H1 (cell line): ENCODE measurements at regions not wholly inside any gene's neighbourhood (a gene's known extent, or its start where the extent isn't known, plus 50 kb on each side); places are given as distances from the start of the nearest gene placed in this dataset.

Experiments used
- CTCF ChIA-PET: fragments of 300-600 bp; sonication (Branson Sonifier 250); formaldehyde crosslinking; loops from one replicate; lab custom pipeline; 2021; ENCODE audit not compliant: partially characterized antibody; lab: Charles Lee
- POLR2A ChIA-PET: fragments of 300-600 bp; sonication (Branson Sonifier 250); formaldehyde crosslinking; loops from one replicate; lab custom pipeline; 2021; ENCODE audit warnings: inconsistent platforms; ENCODE audit not compliant: partially characterized antibody; lab: Charles Lee
- DNase-seq, 2 experiments: peaks; one replicate each; pipeline versions ENCODE4 v3.0.0 to v3.0.0-alpha.2; 2010 to 2022; ENCODE audit warnings: low spot score in 2 of 2, low read depth in 1 of 2, mixed read lengths in 1 of 2
- FAIRE-seq: peaks from 2 replicates; lab custom pipeline; 2011; peaks lifted over from hg19 to GRCh38; lab: Jason Lieb, UNC
- H2AFZ ChIP-seq: 2 replicates; pipeline ENCODE4 v1.8.1; 2012; ENCODE audit warnings: low read length, inconsistent platforms
- H2AK5ac ChIP-seq: 2 replicates; pipeline ENCODE4 v1.6.1; 2013; ENCODE audit warnings: low read depth, low read length
- H2BK120ac ChIP-seq: replicated peaks from 2 replicates; pipeline ENCODE3; 2013; ENCODE audit warnings: low read depth, low read length, inconsistent platforms
- H2BK12ac ChIP-seq: 2 replicates; pipeline ENCODE4 v1.6.1; 2013; ENCODE audit warnings: low read depth, low read length
- H2BK15ac ChIP-seq: 2 replicates; pipeline ENCODE4 v1.6.1; 2013; ENCODE audit warnings: low read length
- H2BK20ac ChIP-seq: 2 replicates; pipeline ENCODE4 v1.6.1; 2013; ENCODE audit warnings: low read length
- H2BK5ac ChIP-seq: 2 replicates; pipeline ENCODE4 v1.6.1; 2013; ENCODE audit warnings: low read depth, low read length
- H3K14ac ChIP-seq: 2 replicates; pipeline ENCODE4 v1.6.1; 2013; ENCODE audit warnings: inconsistent platforms; ENCODE audit not compliant: insufficient read length
- H3K18ac ChIP-seq: 2 replicates; pipeline ENCODE4 v1.6.1; 2013; ENCODE audit warnings: low read length; ENCODE audit errors: extremely low read depth
- H3K23ac ChIP-seq: 2 replicates; pipeline ENCODE4 v1.6.1; 2013; ENCODE audit warnings: inconsistent platforms; ENCODE audit not compliant: insufficient read length
- H3K23me2 ChIP-seq: 2 replicates; pipeline ENCODE4 v1.6.1; 2013; ENCODE audit warnings: low read depth, low read length
- H3K27ac ChIP-seq: 2 replicates; pipeline ENCODE4 v1.6.1; 2011; ENCODE audit warnings: low read depth, low read length, inconsistent platforms
- H3K27me3 ChIP-seq, 4 experiments: replicated peaks in 1 of 4; 1 replicate in 1 of 4; 2 replicates in 3 of 4; pipeline versions ENCODE4 v1.6.1 to v1.8.1; 2011 to 2013; ENCODE audit warnings: low read length in 3 of 4, mild to moderate bottlenecking in 3 of 4, inconsistent platforms in 2 of 4, mixed read lengths in 2 of 4, moderate library complexity in 1 of 4; ENCODE audit not compliant: control insufficient read depth in 3 of 4, insufficient read depth in 3 of 4; ENCODE audit errors: extremely low read depth in 1 of 4
- H3K36me3 ChIP-seq, 4 experiments: 2 replicates each; pipeline versions ENCODE4 v1.6.1 to v1.8.1; 2011 to 2013; ENCODE audit warnings: mild to moderate bottlenecking in 4 of 4, low read length in 3 of 4, moderate library complexity in 2 of 4, control low read depth in 1 of 4, inconsistent platforms in 1 of 4; ENCODE audit not compliant: insufficient read depth in 4 of 4, control insufficient read depth in 2 of 4
- H3K4ac ChIP-seq: replicated peaks from 2 replicates; pipeline ENCODE3; 2013; ENCODE audit warnings: low read length, low read depth, mixed read lengths, inconsistent platforms; ENCODE audit not compliant: insufficient read length
- H3K4me1 ChIP-seq, 4 experiments: replicated peaks in 1 of 4; 1 replicate in 1 of 4; 2 replicates in 3 of 4; pipeline versions ENCODE4 v1.6.1 to v1.8.1; 2011 to 2013; ENCODE audit warnings: low read length in 3 of 4, inconsistent platforms in 2 of 4, mixed read lengths in 1 of 4; ENCODE audit not compliant: insufficient read depth in 4 of 4, control insufficient read depth in 3 of 4
- H3K4me2 ChIP-seq, 2 experiments: 2 replicates each; pipeline versions ENCODE4 v1.6.1 to v1.8.1; 2011 to 2013; ENCODE audit warnings: low read depth in 2 of 2, low read length in 2 of 2, control low read depth in 1 of 2, inconsistent platforms in 1 of 2, mild to moderate bottlenecking in 1 of 2; ENCODE audit not compliant: insufficient read depth in 1 of 2
- H3K4me3 ChIP-seq, 4 experiments: fragments of 200-600, 300-600 bp in 1 of 4; sonication (generic), shearing (Covaris generic), sonication (Bioruptor Twin) in 1 of 4; 2 replicates each; pipeline versions ENCODE4 v1.5.1 to v1.8.1; 2011 to 2016; ENCODE audit warnings: low read length in 4 of 4, low read depth in 3 of 4, control low read depth in 2 of 4, inconsistent platforms in 2 of 4, mild to moderate bottlenecking in 2 of 4, mixed read lengths in 1 of 4, moderate library complexity in 1 of 4; ENCODE audit not compliant: insufficient read depth in 2 of 4; ENCODE audit errors: extremely low read depth in 1 of 4
- H3K56ac ChIP-seq: replicated peaks from 2 replicates; pipeline ENCODE3; 2013; ENCODE audit warnings: low read depth, mild to moderate bottlenecking, mixed read lengths, low read length, inconsistent platforms; ENCODE audit not compliant: insufficient read length
- H3K79me1 ChIP-seq: 2 replicates; pipeline ENCODE4 v1.6.1; 2013; ENCODE audit warnings: low read depth, low read length, control low read depth
- H3K79me2 ChIP-seq, 2 experiments: 2 replicates each; pipeline versions ENCODE4 v1.6.1 to v1.8.1; 2012 to 2013; ENCODE audit warnings: low read length in 2 of 2, mild to moderate bottlenecking in 2 of 2, inconsistent platforms in 1 of 2; ENCODE audit not compliant: insufficient read depth in 2 of 2, control insufficient read depth in 1 of 2
- H3K9ac ChIP-seq, 4 experiments: replicated peaks in 1 of 4; 1 replicate in 1 of 4; 2 replicates in 3 of 4; pipeline versions ENCODE4 v1.6.1 to v1.8.1; 2011 to 2013; ENCODE audit warnings: low read depth in 3 of 4, low read length in 3 of 4, control low read depth in 2 of 4, mild to moderate bottlenecking in 2 of 4, moderate library complexity in 2 of 4, inconsistent platforms in 1 of 4; ENCODE audit errors: extremely low read depth in 1 of 4
- H3K9me3 ChIP-seq, 2 experiments: 2 replicates each; pipeline versions ENCODE4 v1.6.1 to v1.8.1; 2012 to 2013; ENCODE audit warnings: mild to moderate bottlenecking in 2 of 2, moderate library complexity in 2 of 2, control low read depth in 1 of 2, inconsistent platforms in 1 of 2, low read depth in 1 of 2, low read length in 1 of 2, mixed read lengths in 1 of 2; ENCODE audit not compliant: insufficient read depth in 2 of 2
- H4K20me1 ChIP-seq, 2 experiments: replicated peaks in 1 of 2; 2 replicates each; pipeline versions ENCODE3 to v1.8.1; 2011 to 2013; ENCODE audit warnings: inconsistent platforms in 2 of 2, low read length in 2 of 2, mild to moderate bottlenecking in 1 of 2; ENCODE audit not compliant: insufficient read depth in 2 of 2, control insufficient read depth in 1 of 2
- H4K5ac ChIP-seq: 2 replicates; pipeline ENCODE4 v1.6.1; 2013; ENCODE audit warnings: low read length, low read depth, mixed read lengths, inconsistent platforms; ENCODE audit not compliant: insufficient read length
- H4K8ac ChIP-seq: 2 replicates; pipeline ENCODE4 v1.8.0; 2013; ENCODE audit warnings: mild to moderate bottlenecking, moderate library complexity, low read length, inconsistent platforms; ENCODE audit not compliant: insufficient read depth; ENCODE audit errors: extremely low read depth
- H4K91ac ChIP-seq: replicated peaks from 2 replicates; pipeline ENCODE3; 2013; ENCODE audit warnings: low read length, mixed read lengths, inconsistent platforms; ENCODE audit not compliant: insufficient read length
- BRCA1 ChIP-seq: IDR thresholded peaks from 2 replicates; pipeline ENCODE4 v1.6.1; 2012; ENCODE audit warnings: low read depth, low read length, improper control_type of control experiment
- CBX5 ChIP-seq: fragments of 300-800, 300-1000 bp; sonication (generic); IDR thresholded peaks from 2 replicates; pipeline ENCODE4 v1.7.1; 2016; ENCODE audit warnings: antibody characterized with exemption, low read length, low read depth
- CEBPB ChIP-seq: IDR thresholded peaks from 2 replicates; pipeline ENCODE4 v1.6.1; 2012; ENCODE audit warnings: low read depth, low read length
- EGR1 ChIP-seq: IDR thresholded peaks from 2 replicates; pipeline ENCODE4 v1.6.1; 2011; ENCODE audit warnings: low read depth, low read length, borderline replicate concordance
- FOSL1 ChIP-seq: IDR thresholded peaks from 2 replicates; pipeline ENCODE4 v1.6.1; 2011; ENCODE audit warnings: mild to moderate bottlenecking, low read depth, low read length, moderate library complexity; ENCODE audit not compliant: insufficient read depth
- GABPA ChIP-seq: IDR thresholded peaks from 2 replicates; pipeline ENCODE4 v1.6.1; 2011; ENCODE audit warnings: mild to moderate bottlenecking, low read length, moderate library complexity, borderline replicate concordance; ENCODE audit not compliant: insufficient read depth
- PHF8 ChIP-seq: fragments of 200-600 bp; sonication (generic); conservative IDR thresholded peaks from 2 replicates; pipeline ENCODE4 v1.7.1; 2012; ENCODE audit warnings: low read depth, mild to moderate bottlenecking, inconsistent platforms, low read length, moderate library complexity
- TBP ChIP-seq: IDR thresholded peaks from 2 replicates; pipeline ENCODE4 v1.6.1; 2011; ENCODE audit warnings: low read depth, low read length, improper control_type of control experiment
- USF2 ChIP-seq: IDR thresholded peaks from 2 replicates; pipeline ENCODE4 v1.6.1; 2011; ENCODE audit warnings: low read length, improper control_type of control experiment
- WGBS, 2 experiments: shearing (Covaris generic) in 1 of 2; methylation state at CpG; one replicate each; pipeline versions ENCODE4 v1.1.6 to v1.1.7; 2013 to 2015; ENCODE audit warnings: low lambda C conversion rate in 2 of 2, mixed read lengths in 2 of 2, inconsistent platforms in 1 of 2, low coverage in 1 of 2, missing lambda C conversion rate in 1 of 2; ENCODE audit not compliant: insufficient replicate concordance in 2 of 2, insufficient coverage in 1 of 2, insufficient read length in 1 of 2; ENCODE audit errors: extremely low coverage in 1 of 2, missing lambda C conversion rate in 1 of 2; 5-methylcytosine and 5-hydroxymethylcytosine counted together

GRCh38 chr22:47810505-47811500, 1048.4 kb downstream of the TBC1D22A start:
- Histone ChIP-seq H2BK12ac (no peak overlapping the region), H3K56ac (no peak overlapping the region), H3K27me3 (peaks cover 0 to 2% (median 0%) of the 10 kb centered on the region in 4 experiments; a peak in 1 of 7 replicates), H3K36me3 (peaks cover 0 to 3% (median 0%) of the 10 kb centered on the region in 4 experiments; a peak in 1 of 8 replicates), H2BK20ac (no peak overlapping the region), H3K4me3 (no peak overlapping the region), H3K9ac (no peak overlapping the region), H3K27ac (no peak overlapping the region), H2BK120ac (no peak overlapping the region), H3K14ac (no peak overlapping the region), H3K79me2 (no peaks in the 10 kb centered on the region), H4K5ac (no peak overlapping the region), H4K91ac (no peak overlapping the region), H3K9me3 (peaks cover 5 to 6% of the 10 kb centered on the region in 2 experiments), H3K18ac (no peak overlapping the region), H3K23me2 (peaks cover 11% of the 10 kb centered on the region), H2AK5ac (no peak overlapping the region), H4K8ac (peak overlapping the region; percentile 86; the same call in 1 of the 2 replicates), H3K23ac (no peak overlapping the region), H3K4ac (no peak overlapping the region), H4K20me1 (peaks cover 0 to 1% of the 10 kb centered on the region in 2 experiments), H3K4me1 (peaks cover 0 to 9% (median 2%) of the 10 kb centered on the region in 4 experiments; a peak in 3 of 7 replicates), H2BK15ac (no peak overlapping the region), H3K79me1 (no peaks in the 10 kb centered on the region), H3K4me2 (no peak overlapping the region), H2AFZ (no peak overlapping the region), H2BK5ac (no peak overlapping the region)
- ChIA-PET CTCF (interaction anchor here (0.8 kb wide), 1 partner anchor 23 kb away, joined by 3 read pairs; no protein-coding TSS in a partner anchor), POLR2A (no interaction called here)
- FAIRE-seq = no peak
- TF ChIP-seq PHF8 = no peak
- no peak for TF ChIP-seq CBX5
- TF ChIP-seq GABPA = no peak
- no peak for TF ChIP-seq TBP
- no peak for TF ChIP-seq FOSL1
- no peak for TF ChIP-seq EGR1
- TF ChIP-seq CEBPB = no peak
- no peak for TF ChIP-seq BRCA1
- TF ChIP-seq USF2 = no peak
- no peak for DNase-seq
- 89% methylated on average over 22 of the region's 24 CpGs; no CpG with 5 or more reads in 1 of the 2 experiments for WGBS, 2 experiments
